K562 (cell line): ENCODE measurements at regions not wholly inside any gene's neighbourhood (a gene's known extent, or its start where the extent isn't known, plus 50 kb on each side); places are given as distances from the start of the nearest gene placed in this dataset.

Source experiments
- ATAC-seq: fragments of 200-7000 bp; cut with Tn5 transposase; 3 replicates; pipeline ENCODE4 v1.9.1; 2020; ENCODE audit warnings: moderate library complexity
- BruUV-seq: library from RNA; stranded (reverse); fragments of 400-500 nt; replicated peaks from 2 replicates; lab custom pipeline; 2021; lab: Mats Ljungman, UMichigan
- CTCF ChIA-PET: fragments of 300-600 bp; formaldehyde crosslinking; extraction: SDS; loops from one replicate; lab custom pipeline; 2021; ENCODE audit warnings: low intra/inter-chr PET ratio; lab: Yijun Ruan, JAX
- POLR2A ChIA-PET: fragments of 300-600, 350-650 bp; sonication (Branson Sonifier 250); formaldehyde crosslinking; extraction: SDS; loops from one replicate; lab custom pipeline; 2021; ENCODE audit warnings: antibody characterized with exemption, inconsistent platforms; lab: Yijun Ruan, JAX
- DNase-seq, 4 experiments: peaks; one replicate each; pipeline versions ENCODE4 v3.0.0 to v3.0.0-alpha.2; 2011 to 2018; ENCODE audit warnings: low spot score in 3 of 4, mixed read lengths in 3 of 4; ENCODE audit errors: extremely low read depth in 1 of 4
- FAIRE-seq: peaks from 2 replicates; lab custom pipeline; 2011; peaks lifted over from hg19 to GRCh38; lab: Jason Lieb, UNC
- H2AFZ ChIP-seq: 2 replicates; pipeline ENCODE4 v1.6.0; 2011; ENCODE audit warnings: low read depth, low read length, control low read depth, inconsistent platforms
- H3K27ac ChIP-seq: fragments of 200-600 bp; 3 replicates; pipeline ENCODE4 v1.8.0; 2011; ENCODE audit warnings: low read depth, mild to moderate bottlenecking, control low read depth, inconsistent platforms, low read length, moderate library complexity, mixed read lengths; ENCODE audit errors: extremely low read depth
- H3K27me3 ChIP-seq, 2 experiments: fragments of 300-600 bp in 1 of 2; 2 replicates in 1 of 2; 3 replicates in 1 of 2; pipeline versions ENCODE4 v1.6.0 to v1.8.0; 2011; ENCODE audit warnings: inconsistent platforms in 2 of 2, low read length in 2 of 2, mild to moderate bottlenecking in 1 of 2, mixed read lengths in 1 of 2, moderate library complexity in 1 of 2; ENCODE audit not compliant: control insufficient read depth in 2 of 2, insufficient read depth in 2 of 2
- H3K36me3 ChIP-seq: fragments of 300-600 bp; 3 replicates; pipeline ENCODE4 v1.8.0; 2011; ENCODE audit warnings: mild to moderate bottlenecking, low read length, inconsistent platforms; ENCODE audit not compliant: control insufficient read depth, insufficient read depth
- H3K4me1 ChIP-seq, 2 experiments: fragments of 200-600 bp in 1 of 2; replicated peaks in 1 of 2; 2 replicates in 1 of 2; 3 replicates in 1 of 2; pipeline versions ENCODE4 v1.5.1 to v1.8.0; 2011; ENCODE audit warnings: inconsistent platforms in 2 of 2, low read length in 2 of 2, mild to moderate bottlenecking in 1 of 2, mixed read lengths in 1 of 2, moderate library complexity in 1 of 2; ENCODE audit not compliant: control insufficient read depth in 2 of 2, insufficient read depth in 2 of 2
- H3K4me2 ChIP-seq: 2 replicates; pipeline ENCODE4 v1.6.1; 2011; ENCODE audit warnings: low read length, control low read depth, inconsistent platforms, mixed read lengths; ENCODE audit not compliant: insufficient read depth
- H3K4me3 ChIP-seq: fragments of 200-600 bp; sonication (generic), shearing (Covaris generic); 2 replicates; pipeline ENCODE4 v1.5.1; 2016; ENCODE audit warnings: control low read depth, inconsistent platforms
- H3K79me2 ChIP-seq: fragments of 200-600 bp; 3 replicates; pipeline ENCODE4 v1.8.0; 2011; ENCODE audit warnings: low read length, inconsistent platforms; ENCODE audit not compliant: control insufficient read depth, insufficient read depth
- H3K9ac ChIP-seq, 2 experiments: 2 replicates each; pipeline versions ENCODE4 v1.6.0 to v1.6.1; 2011; ENCODE audit warnings: low read depth in 2 of 2, low read length in 2 of 2, control low read depth in 1 of 2, inconsistent platforms in 1 of 2, mild to moderate bottlenecking in 1 of 2, mixed read lengths in 1 of 2; ENCODE audit not compliant: insufficient read depth in 1 of 2
- H3K9me1 ChIP-seq: one replicate; pipeline ENCODE4 v1.6.0; 2011; ENCODE audit warnings: inconsistent platforms, mild to moderate bottlenecking, low read length, moderate library complexity; ENCODE audit not compliant: control insufficient read depth, insufficient read depth
- H3K9me3 ChIP-seq: replicated peaks from 2 replicates; pipeline ENCODE4 v1.5.1; 2011; ENCODE audit warnings: low read depth, low read length, inconsistent platforms; ENCODE audit not compliant: control insufficient read depth, insufficient read depth
- H4K20me1 ChIP-seq: replicated peaks from 2 replicates; pipeline ENCODE4 v1.6.1; 2011; ENCODE audit warnings: low read length, inconsistent platforms, mixed read lengths; ENCODE audit not compliant: control insufficient read depth, insufficient read depth
- TAF15 ChIP-seq: fragments of 200-400 bp; formaldehyde crosslinking; IDR thresholded peaks from 2 replicates; pipeline ENCODE4 v1.6.1; 2017; ENCODE audit warnings: mild to moderate bottlenecking, low read depth, low read length, moderate library complexity
- VEZF1 ChIP-seq: fragments of 200-800 bp; sonication (Bioruptor generic); IDR thresholded peaks from 2 replicates; pipeline ENCODE4 v1.6.1; 2017; ENCODE audit warnings: missing genetic modification characterization, missing compliant biosample characterization
- ZBTB43 ChIP-seq: sonication (generic); formaldehyde crosslinking; IDR thresholded peaks from 2 replicates; pipeline ENCODE4 v1.8.0; 2023; ENCODE audit warnings: mild to moderate bottlenecking, missing genetic modification reagents
- WGBS: fragments of 100-300 bp; shearing (Covaris generic); methylation state at CpG from one replicate; pipeline ENCODE4 v1.1.6; 2016; ENCODE audit warnings: low coverage, mixed read lengths; ENCODE audit not compliant: insufficient coverage; ENCODE audit errors: missing lambda C conversion rate; 5-methylcytosine and 5-hydroxymethylcytosine counted together
- in situ Hi-C: fragments of 300-500 bp; cut with MboI; formaldehyde crosslinking; loops from 4 replicates; pipeline ENCODE4 v1.15.0; 2018; ENCODE audit warnings: inconsistent platforms, mixed read lengths
- intact Hi-C: fragments of 100-400 bp; cut with micrococcal nuclease; formaldehyde crosslinking; loops from 2 replicates; pipeline ENCODE4 v1.14.2; 2022

GRCh38 chr18:79608535-79608934, 71.1 kb upstream of the CTDP1 start:
- H2AFZ ChIP-seq, result no peak overlapping the region
- no peak overlapping the region for H3K4me2 ChIP-seq
- H3K36me3 ChIP-seq, result no peaks in the 10 kb centered on the region
- ATAC-seq, result no peak
- H3K9me3 ChIP-seq, result no peaks in the 10 kb centered on the region
- H3K27me3 ChIP-seq, result peaks cover 0 to 3% of the 10 kb centered on the region in 2 experiments; a peak in 3 of 5 replicates
- no peaks in the 10 kb centered on the region for H3K9me1 ChIP-seq
- no peak for FAIRE-seq
- no TSS peak for BruUV-seq
- no peaks in the 10 kb centered on the region for H4K20me1 ChIP-seq
- POLR2A ChIA-PET, result interaction anchor here (0.6 kb wide), 1 partner anchor 380 kb away, joined by 3 read pairs; the partner anchor contains the start of gene TXNL4A
- in situ Hi-C loops (no loop called here), intact Hi-C loops (no loop called here)
- WGBS, result 19% methylated on average over 11 of the region's 18 CpGs
- no peak for DNase-seq
- CTCF ChIA-PET, result no interaction called here
- H3K79me2 ChIP-seq, result no peaks in the 10 kb centered on the region
- peaks cover 11 to 66% of the 10 kb centered on the region in 2 experiments; a peak in 4 of 5 replicates for H3K4me1 ChIP-seq
- no peak overlapping the region for H3K27ac ChIP-seq
- TF ChIP-seq ZBTB43 (no peak), TAF15 (no peak), VEZF1 (CRISPR knock-in tag) (no peak)
- H3K9ac ChIP-seq, result no peak overlapping the region
- H3K4me3 ChIP-seq, result no peak overlapping the region
